ENCODE measurements at regions not wholly inside any gene's neighbourhood (a gene's known extent, or its start where the extent isn't known, plus 50 kb on each side); places are given as distances from the start of the nearest gene placed in this dataset.

DNA sequence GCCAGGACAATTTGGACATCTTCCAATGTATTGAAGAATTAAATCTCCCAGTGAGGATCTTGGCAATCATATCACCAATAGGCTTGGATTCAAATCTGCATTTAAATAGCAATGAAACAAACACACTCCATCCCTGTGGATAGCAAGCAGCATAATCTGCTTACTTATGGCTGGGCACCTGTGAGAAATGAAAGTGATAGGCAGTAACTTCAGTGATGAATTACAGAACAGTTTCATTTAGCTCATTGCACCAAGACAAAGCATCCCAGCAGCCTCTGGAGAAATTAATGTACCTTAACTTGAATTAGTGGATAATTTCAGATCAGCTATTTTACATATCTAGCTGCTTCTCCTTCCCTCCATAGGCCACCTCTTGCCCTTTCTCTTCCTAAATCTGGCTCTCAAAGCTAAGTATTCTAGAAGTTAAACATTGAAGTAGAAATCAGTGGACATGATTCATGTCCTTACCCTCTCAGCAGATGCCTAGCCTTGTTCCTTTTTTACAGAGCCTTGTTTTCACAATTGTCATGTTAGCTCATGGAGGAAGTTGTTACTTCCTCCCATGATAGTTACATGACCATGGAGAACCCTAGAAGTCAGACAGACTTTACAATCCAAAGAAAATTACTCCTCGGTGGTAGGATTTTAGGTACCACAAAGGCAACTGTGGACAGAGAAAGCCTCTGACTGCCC is 88.5 kb upstream of the TACR1 start:
- Histone ChIP-seq H3K4me3 (no peak overlapping the region), H3K4me1 (peaks cover 0 to 17% (median 0%) of the 10 kb centered on the region in 6 donors), H3K9me3 (no peaks in the 10 kb centered on the region), H3K27ac (peak overlapping the region in 3 of 8 donors; percentile 8 to 29 (median 20)), H3K27me3 (replicated peaks in 1 of 7) (no peaks in the 10 kb centered on the region), H3K36me3 (no peaks in the 10 kb centered on the region)
- intact Hi-C loops (cut with DNase I; ENCODE audit: low total_unique reads): no loop called here
- WGBS, 5 donors: 24 to 38% (median 29%) methylated on average over 1 of the region's 1 CpG
- no peak for DNase-seq
- TF ChIP-seq POLR2AphosphoS5 (IDR thresholded peaks at IDR 0.05): no peak
- no peak for TF ChIP-seq POLR2A (IDR thresholded peaks at IDR 0.05)
- TF ChIP-seq CTCF (IDR thresholded peaks at IDR 0.05 in 8 of 11, conservative IDR thresholded peaks at IDR 0.05 in 3 of 11): no peak

GRCh38 chr2:75284345-75284744 is 85.0 kb upstream of the TACR1 start:
- no peak for DNase-seq
- no peaks in the 10 kb centered on the region for H3K9me3 ChIP-seq
- no peak for TF ChIP-seq POLR2A (IDR thresholded peaks at IDR 0.05)
- no peak for TF ChIP-seq CTCF (IDR thresholded peaks at IDR 0.05 in 8 of 11, conservative IDR thresholded peaks at IDR 0.05 in 3 of 11)
- no peak for TF ChIP-seq POLR2AphosphoS5 (IDR thresholded peaks at IDR 0.05)
- H3K27me3 ChIP-seq (replicated peaks in 1 of 7): no peaks in the 10 kb centered on the region
- H3K4me1 ChIP-seq: peaks cover 0 to 17% (median 0%) of the 10 kb centered on the region in 6 donors
- intact Hi-C loops (cut with DNase I; ENCODE audit: low total_unique reads): no loop called here
- no peak overlapping the region for H3K4me3 ChIP-seq
- 77 to 84% (median 81%) methylated on average over 2 of the region's 2 CpGs for WGBS, 5 donors
- H3K36me3 ChIP-seq: no peaks in the 10 kb centered on the region
- no peak overlapping the region for H3K27ac ChIP-seq

- peaks cover 0 to 18% (median 4%) of the 10 kb centered on the region in 8 donors for H3K9me3 ChIP-seq
- no peaks in the 10 kb centered on the region for H3K27me3 ChIP-seq (replicated peaks in 1 of 7)
- no peak overlapping the region for H3K27ac ChIP-seq
- peaks cover 0 to 21% (median 0%) of the 10 kb centered on the region in 6 donors for H3K36me3 ChIP-seq
- no peak for TF ChIP-seq CTCF (IDR thresholded peaks at IDR 0.05 in 8 of 11, conservative IDR thresholded peaks at IDR 0.05 in 3 of 11)
- no peak for TF ChIP-seq POLR2A (IDR thresholded peaks at IDR 0.05)
- no peak for TF ChIP-seq POLR2AphosphoS5 (IDR thresholded peaks at IDR 0.05)
- no peak overlapping the region for H3K4me3 ChIP-seq
- intact Hi-C loops (cut with DNase I; ENCODE audit: low total_unique reads): no loop called here
- DNase-seq: no peak
- H3K4me1 ChIP-seq: no peaks in the 10 kb centered on the region
- 82 to 93% (median 92%) methylated on average over 5 of the region's 5 CpGs for WGBS, 5 donors
Measured at GRCh38 chr2:75278821-75279379, 79.6 kb upstream of the TACR1 start.

DNA sequence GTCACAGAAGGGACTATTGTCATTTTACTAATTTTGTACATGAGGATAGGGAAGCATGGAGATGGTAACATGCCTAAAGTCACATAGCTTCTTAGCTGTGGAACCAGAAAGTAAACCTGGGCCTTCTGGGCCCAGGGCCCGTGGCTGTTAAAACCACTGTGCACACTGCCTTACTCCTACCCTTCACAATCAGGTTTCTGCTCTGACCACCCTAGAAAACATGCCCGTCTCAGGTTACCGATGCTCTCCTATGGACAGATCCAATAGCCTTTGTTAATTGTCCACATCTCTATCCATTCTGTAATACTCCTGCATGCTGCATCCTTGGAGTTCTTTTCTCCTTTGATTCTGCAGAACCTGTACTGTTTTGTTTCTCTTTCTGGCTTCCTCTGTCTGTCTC is 79.0 kb upstream of the TACR1 start:
- H3K9me3 ChIP-seq: peaks cover 0 to 21% (median 9%) of the 10 kb centered on the region in 8 donors
- 92 to 96% (median 92%) methylated on average over 3 of the region's 3 CpGs for WGBS, 5 donors

More for the DNA sequence above, 79.0 kb upstream of the TACR1 start:
- H3K4me3 ChIP-seq: no peak overlapping the region
- DNase-seq: no peak
- intact Hi-C loops (cut with DNase I; ENCODE audit: low total_unique reads): no loop called here
- H3K27ac ChIP-seq: no peak overlapping the region
- no peaks in the 10 kb centered on the region for H3K27me3 ChIP-seq (replicated peaks in 1 of 7)
- H3K36me3 ChIP-seq: peaks cover 0 to 21% (median 0%) of the 10 kb centered on the region in 6 donors
- no peaks in the 10 kb centered on the region for H3K4me1 ChIP-seq
- no peak for TF ChIP-seq POLR2A (IDR thresholded peaks at IDR 0.05)
- no peak for TF ChIP-seq POLR2AphosphoS5 (IDR thresholded peaks at IDR 0.05)
- no peak for TF ChIP-seq CTCF (IDR thresholded peaks at IDR 0.05 in 8 of 11, conservative IDR thresholded peaks at IDR 0.05 in 3 of 11)

Measured in spleen (tissue), 11 donors.